GM18499 (cell line): ENCODE measurements at regions not wholly inside any gene's neighbourhood (a gene's known extent, or its start where the extent isn't known, plus 50 kb on each side); places are given as distances from the start of the nearest gene placed in this dataset.

ENCODE experiments used
- ATAC-seq: cut with Tn5 transposase; IDR thresholded peaks from one replicate; pipeline ENCODE4 v1.9.1; 2021; ENCODE audit warnings: moderate number of reproducible peaks; ENCODE audit not compliant: insufficient read depth, unreplicated experiment

DNA sequence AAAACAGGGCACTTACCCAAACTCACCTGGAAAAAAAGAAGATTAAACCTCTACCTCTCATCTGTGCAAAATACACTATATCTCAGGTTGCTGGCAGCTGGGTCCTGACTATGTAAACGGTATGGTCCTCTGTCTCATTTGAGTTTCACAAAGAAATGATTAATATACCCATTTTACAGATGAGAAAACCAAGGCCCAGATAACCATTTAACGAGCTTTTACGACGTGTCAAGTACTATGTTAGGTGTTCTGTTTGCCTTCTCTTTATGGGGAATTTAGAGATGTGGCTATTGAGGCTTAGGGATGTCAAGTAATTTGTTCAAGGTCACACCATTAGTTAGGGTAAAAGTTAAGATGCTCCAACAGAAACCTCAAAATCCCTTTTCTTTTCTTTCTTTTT is 140.4 kb upstream of the USP24 start:
- no peak for ATAC-seq

DNA sequence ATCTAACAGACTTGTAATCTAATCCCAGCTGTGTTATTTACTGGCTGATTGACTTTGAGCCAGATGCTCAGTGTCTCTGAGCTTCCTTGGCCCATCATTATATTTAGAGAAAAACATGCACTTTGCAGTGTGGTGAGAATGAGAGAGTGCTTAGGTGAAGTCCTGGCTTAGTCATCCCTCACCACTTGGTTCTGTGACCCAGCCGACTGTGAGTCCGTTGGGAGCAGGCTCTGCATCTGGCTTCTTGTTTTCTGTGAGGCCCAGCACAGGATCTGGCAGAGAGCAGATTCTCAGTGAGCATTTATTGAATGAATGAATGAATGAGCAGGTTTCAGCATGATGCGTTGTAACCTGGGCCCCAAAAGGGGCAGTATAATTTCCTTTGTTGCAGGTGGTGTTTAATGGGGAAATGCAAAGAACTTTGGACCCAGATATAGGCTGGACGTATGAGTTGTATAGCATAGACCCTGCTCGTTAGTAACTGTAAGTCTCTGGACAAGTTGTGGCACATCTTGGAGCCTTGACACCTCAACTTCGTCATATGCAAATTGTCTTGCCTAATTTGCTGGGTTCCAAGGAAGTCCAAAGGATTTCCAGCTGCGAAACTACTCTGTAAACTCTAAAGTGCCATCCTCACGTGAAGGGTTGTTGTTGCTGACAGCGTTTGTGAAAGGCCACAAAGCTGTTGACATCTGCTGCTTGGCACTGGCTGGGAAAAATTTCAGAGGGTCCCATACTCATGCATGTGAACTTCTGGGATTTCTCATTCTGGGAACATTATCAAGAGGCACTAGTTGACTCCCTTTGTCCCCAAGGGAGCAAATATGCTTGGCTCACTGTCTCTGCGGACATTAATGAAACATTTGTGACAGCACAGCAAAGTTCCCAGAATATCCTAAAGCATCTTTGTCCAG is 138.8 kb upstream of the USP24 start:
- no peak for ATAC-seq

DNA sequence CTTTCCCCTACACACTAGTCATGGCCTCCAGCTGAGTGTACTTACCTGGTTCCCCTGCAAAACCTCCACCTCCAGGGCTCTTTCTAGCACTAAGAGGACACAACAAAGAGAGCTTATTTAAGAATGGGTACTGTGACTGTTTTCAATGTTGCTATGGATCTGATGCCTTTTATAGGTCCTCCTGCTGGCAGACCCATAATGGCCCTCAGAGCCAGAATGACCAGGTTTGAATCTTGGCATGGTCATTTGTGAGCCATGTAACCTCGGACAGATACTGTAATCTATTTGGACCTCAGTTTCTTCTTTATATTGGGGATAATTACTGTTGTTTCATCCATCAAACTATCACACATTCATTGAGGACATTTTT is 137.6 kb upstream of the USP24 start:
- ATAC-seq: no peak

DNA sequence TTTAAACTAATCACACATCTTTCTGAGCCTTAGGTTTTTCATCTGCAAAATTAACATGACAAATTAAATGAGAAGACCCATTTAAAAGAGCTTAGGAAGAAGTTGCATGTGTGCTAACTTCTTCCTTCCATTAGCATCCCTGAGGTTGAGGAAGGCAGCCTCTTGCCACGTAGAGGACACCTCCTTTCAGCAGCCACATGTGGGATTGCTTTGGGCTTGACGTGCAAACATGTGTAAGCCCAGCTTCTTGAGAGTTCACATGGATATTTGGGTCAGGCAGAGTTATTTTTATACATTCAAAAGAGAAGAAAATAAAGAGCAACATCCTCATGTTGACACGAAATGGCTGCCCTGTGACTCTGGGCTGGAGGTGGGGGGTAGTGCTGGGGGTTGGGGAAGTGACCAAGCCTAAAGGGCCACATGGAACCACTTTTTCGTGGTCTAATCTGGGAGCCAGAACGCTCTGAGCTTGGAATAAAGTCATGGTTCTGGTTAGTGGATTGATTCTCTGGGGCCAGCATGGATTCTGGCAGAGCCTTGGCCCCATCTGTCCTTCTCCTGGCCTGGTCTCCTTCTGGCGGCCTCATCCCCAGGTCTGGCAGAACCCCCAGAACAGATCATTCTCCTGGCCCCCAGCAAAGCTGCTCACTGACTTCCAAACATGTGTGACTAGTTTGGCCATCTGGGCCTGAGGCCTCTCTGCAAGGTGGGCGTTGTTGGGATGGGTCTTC is 137.1 kb upstream of the USP24 start:
- no peak for ATAC-seq

DNA sequence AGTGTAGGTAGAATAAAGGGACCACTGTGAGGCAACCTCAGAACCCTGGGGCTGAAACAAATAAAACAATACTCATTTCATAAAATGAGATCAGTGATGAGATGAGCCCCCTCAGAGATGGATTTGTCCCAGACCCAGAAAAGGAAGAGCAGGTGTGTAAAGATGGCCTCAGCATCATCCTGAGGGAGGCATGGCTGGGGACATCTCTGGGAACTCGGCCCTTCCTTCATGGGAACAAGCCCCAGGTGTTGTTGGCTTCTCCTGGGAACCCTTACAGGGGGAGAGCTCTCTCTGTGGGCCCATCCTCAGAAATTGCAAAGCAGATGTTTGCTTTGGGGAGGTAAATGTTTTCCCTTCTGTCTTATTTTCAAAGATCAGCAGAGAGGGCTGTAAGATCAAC is 133.2 kb upstream of the USP24 start:
- no peak for ATAC-seq

DNA sequence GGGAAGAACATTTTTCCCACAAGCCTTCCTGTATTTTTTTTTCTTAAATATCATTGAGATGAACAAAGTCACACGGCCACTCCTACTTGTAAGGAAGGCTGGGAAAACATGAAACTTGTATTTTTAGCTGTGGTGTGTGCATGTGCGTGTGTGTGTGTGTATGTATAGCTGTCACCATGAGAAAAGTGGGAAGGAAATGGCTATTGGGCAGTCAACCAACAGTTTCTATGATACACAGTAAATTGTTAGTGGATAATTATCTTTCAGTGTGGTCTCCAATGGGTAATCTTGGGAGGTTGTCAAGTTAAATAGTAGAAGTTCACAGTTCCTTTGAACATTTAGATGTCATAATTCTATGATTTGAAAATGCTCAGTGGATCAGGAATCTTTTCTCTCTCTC is 132.7 kb upstream of the USP24 start:
- no peak for ATAC-seq

DNA sequence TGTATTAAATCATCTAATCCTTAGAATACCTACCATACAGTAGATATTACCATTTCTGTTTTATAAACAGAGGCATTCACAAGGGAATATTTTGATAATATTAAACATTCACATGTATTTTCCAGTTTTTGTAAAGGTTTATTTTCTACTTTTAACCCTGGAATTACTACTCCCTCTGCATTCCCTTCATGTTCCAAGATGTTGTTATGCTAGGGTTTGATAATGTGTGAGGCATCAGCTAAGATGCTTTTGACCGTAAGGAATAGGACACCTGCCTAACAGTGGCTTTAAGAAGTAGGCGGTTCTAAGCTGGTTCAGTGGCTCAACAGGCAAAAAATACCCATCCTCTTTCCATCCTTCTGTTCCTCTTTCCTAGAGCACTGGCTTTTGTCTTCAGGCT is 131.9 kb upstream of the USP24 start:
- no peak for ATAC-seq

DNA sequence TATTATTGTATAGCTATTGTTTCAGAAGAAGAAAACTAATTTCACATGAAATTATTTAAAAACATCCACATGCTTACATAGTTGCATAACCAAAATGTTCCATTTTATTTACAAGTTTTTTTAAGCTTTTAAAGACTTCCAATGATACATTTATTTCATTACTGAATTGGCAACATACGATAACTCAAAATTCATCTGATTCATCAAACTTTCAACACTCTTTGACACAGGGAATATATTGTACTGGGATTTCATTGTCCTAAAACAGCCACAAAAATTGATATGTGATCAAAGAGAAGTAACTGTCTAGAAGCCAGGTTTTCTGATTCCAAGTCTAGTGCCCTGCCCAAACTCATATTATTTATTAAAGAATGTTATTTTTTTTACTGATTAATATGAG is 131.4 kb upstream of the USP24 start:
- no peak for ATAC-seq

DNA sequence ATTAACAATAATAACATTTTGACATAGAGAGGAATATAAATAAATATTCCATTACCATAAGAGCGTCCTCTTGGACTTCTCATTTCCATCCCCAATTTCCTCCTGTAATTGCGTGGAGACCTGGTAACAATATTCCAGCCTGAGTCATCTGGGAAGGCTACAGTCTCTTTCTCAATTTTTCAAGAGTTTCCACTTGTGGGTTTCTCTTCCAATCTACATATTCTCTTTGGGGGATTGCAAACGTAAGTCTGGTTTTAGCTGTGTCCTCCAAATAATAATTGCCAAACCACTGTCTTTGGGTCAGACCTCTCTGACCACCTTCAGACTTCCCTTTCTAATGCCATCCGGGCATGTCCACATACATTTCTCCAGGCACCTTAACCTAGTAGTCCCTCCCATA is 124.5 kb upstream of the USP24 start:
- ATAC-seq: no peak

DNA sequence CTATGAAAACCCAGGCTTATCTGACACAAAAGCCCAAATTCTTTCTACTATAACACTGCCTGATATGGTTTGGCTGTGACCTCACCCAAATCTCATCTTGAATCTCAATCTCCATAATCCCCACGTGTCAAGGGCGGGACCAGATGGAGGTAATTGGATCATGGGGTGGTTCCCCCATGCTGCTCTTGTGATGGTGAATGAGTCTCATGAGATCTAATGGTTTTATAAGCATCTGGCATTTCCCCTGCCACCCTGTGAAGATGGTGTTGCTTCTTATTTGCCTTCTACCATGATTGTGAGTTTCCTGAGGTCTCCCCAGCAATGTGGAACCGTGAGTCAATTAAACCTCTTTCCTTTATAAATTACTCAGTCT is 123.3 kb upstream of the USP24 start:
- ATAC-seq: no peak

DNA sequence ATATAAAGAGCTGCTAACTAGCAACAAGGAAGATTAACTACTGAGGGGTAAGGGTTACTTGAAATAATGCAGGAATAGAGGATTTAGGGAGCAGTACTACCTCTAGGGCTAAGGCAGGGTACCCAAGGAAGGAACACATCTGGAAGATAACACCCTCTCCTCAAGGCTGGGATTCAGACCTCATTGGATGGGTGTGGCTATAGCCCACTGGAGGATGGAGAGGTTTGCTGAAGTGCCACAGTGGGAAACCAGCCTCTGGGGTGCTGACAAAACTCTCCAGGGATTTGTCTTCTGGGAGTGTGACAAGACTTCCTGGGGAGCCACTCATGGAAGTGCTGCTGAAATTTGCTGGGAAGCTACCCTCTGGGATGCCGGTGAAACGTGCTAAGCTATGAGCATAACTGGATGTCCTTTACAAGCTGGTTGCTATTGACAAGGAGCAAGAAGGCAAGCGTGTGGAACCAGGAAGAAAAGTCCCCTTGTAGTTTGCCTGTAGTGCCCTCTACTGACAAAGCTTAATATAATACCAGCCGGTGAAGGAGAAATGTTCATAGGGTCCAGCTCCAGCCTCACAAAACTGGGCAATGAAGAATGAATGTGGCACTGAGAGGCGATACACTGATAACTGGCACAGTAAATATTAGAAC is 122.8 kb upstream of the USP24 start:
- no peak for ATAC-seq

DNA sequence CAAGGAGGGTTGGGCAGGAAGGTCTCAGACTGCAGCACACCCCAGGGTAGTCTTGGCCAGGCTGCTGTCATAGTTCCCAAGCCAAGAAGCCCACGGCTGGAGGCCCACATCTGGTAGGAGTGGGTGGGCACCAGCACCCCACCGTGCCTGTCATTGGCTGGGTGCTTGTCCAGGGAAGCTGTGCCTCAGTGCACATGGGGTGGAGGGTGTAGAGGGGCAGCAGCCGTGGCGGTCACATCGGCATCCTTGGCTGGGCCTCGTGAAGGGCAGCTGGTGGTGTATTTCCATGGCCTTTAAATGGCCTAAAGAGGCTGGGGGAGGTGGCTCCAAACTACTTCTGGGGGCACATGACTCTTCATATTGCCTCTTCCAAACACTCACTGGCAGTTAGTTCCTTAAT is 119.6 kb upstream of the USP24 start:
- no peak for ATAC-seq

DNA sequence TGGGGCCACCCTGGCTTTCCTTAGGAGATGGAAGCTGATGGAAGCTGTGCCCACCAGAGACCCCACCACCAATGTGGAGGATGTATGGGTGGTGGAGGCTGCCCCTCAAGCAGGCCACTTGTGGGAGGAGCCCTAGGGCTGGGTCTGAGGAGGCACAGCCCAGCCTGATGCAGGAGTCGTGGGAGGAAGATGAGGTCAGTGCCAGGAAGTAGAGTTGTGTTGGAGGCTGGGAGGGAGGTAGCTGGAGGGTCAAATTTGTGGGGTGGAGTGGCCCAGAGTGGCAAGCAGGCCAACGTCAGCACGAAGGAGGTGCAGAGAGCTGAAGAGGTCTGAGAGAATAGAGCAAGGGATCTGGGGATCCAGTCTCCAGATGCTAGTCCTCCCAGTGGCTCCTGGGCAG is 119.0 kb upstream of the USP24 start:
- ATAC-seq: no peak

DNA sequence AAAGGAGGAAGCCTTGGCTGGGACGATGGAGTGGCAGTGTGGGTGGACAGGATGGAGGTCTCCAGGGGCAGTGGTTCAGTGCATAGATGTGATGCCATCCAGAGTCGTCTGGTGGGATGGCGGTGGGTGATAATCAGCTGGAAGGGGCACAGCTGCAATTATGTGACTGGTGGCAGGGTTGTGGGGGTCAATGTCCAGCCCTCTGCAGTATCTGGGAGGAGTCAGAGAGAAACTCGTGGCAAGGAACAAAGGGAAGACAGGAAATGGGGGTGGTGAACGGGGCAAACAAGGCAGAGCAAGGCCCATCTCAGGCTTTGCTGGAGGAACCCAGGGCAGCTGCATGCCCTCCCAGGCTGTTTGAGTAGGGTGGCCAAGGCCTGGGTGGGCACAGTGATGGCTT is 118.3 kb upstream of the USP24 start:
- ATAC-seq: no peak

DNA sequence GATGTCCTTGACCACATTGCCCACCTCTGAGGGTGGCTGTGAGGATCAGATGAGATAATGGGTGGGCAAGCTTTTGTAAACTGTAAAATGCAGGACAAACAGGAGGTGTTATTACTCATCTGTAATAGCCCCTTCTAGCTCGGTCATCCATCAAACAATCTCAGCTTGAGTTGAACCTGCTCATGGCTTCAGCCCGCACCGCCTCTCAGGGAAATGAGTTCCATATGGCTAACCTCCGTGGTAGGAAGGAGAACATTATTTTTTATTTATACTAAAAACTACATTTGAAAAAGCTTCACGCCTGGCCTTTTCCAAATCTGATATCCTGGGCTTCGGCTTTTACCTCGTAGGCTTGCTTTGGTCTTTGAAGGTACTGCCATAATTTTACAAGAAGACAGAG is 116.2 kb upstream of the USP24 start:
- ATAC-seq: no peak

DNA sequence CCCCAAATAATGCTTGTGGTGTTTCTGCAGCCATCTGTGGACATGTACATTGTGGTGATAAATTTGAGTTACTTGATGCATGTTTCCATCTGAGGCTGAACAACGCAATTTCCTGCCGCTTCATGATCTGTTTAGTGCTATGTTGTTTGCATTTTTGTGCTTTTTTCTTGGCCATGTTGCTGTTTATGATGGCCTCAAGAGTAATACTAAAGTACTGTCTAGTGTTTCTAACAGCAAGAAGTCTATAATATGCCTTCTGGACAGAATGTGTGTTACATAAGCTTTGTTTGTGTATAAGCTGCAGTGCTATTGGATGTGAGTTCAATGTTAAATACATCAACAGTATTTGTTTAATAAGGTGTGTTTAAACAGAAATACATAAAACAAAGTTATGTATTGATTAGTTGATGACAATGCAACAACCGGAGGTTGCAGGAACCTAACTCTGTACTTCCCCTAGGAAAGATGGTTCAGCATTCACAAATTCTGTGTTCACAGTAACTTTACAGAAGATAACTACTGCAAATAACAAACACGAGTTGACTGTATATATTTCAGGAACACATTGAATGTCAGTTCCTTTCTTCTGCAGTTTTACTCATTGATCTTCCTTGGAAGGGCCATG is 114.8 kb upstream of the USP24 start:
- ATAC-seq: no peak

DNA sequence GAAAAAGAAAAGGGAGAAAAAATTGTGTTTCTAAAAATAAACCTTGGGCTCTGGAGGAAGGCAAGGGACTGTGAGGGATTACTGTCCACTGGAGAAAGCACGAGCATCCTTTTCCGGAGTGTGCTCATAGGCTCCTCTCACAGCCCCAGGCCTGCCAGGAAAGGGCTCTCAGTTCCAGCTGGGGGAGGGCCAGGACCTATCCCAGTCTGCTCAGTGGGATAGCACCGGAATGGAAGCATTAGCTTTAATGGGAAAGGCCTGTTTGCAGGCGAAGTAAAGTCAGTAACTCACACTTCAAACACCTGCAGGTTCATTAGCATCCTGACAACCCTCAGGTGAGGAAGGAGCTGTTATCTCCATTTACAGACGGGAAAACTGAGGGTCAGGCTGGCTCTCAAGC is 113.9 kb upstream of the USP24 start:
- ATAC-seq: no peak

DNA sequence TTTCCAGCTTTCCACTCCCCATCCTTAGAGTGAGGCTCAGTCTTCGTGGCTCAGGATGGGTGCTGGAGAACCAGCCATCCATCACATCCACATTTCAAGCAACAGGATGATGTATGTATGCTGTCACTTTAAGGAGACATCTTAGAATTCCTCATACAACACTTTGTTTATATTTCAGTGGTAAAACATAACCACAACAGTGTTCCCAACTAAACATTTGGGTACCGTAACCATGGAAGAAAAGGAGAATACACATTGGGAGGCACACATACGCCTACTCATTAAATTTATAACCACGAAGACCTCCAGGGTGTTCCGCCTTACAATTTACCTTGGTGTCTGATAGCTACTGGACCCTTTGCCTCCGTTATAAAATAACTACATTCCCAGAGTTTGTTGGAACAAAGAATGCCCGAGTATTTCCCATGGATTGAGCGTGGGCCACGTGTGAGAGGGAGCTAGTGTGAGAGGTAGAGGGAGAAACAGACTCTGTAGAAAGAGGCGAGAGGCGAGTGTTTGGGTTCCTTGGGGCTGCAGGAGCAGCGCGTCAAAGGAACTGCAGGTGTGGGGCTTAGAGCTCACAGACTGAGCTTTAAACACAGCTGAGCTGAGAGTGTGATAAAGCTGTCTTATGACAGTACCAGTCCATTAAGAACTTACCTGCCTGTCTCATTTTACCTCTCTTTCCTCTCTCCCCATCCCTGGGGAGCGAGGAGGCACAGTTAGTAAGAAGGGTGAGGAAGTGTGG is 111.5 kb upstream of the USP24 start:
- ATAC-seq: no peak

DNA sequence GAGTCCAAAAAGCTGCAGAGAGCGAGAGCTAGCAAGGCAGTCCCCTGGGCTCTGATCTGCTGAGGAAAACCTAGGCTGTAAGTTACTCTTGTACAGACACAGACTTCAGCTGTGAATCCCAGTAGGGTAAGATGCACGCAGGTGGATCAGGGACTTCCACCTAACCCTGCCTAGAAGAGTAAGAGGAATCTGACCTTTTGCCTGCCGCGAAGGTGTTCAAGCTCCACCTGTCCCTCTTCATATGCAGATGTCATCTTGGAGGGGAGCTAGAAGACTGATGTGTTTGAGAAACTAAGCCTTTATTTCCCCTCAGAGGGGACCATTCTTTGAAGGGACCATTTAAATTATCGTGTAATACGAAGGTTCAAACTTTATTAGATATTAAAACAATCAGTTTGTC is 108.6 kb upstream of the USP24 start:
- ATAC-seq: no peak

DNA sequence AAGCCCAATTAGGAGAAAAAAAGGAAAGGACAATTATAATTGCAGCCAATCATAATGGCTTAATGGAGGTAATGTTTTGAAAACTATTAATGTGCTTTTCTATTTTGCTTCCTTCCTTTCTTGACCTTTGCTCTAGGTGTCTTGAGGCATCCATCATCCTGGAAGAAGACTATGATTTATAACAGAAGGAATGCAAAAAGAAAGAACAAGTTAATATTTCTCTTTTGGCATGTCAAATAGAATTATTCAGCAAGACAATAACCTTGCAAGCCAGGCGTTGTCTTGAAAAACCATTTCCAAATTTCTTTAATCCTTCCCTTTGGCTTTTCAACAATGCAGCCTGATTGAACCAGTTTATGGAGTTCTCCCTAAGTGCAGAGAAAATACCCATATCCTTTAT is 107.7 kb upstream of the USP24 start:
- ATAC-seq: no peak
